GM12878 (cell line): ENCODE measurements at regions not wholly inside any gene's neighbourhood (a gene's known extent, or its start where the extent isn't known, plus 50 kb on each side); places are given as distances from the start of the nearest gene placed in this dataset.

Experiments
- LARP7 ChIP-seq: fragments of 450-650 bp; IDR thresholded peaks from 2 replicates; pipeline ENCODE4 v1.6.1; 2017; ENCODE audit warnings: mild to moderate bottlenecking
- MTA3 ChIP-seq: IDR thresholded peaks from 2 replicates; pipeline ENCODE4 v1.6.1; 2012; ENCODE audit warnings: low read length, inconsistent platforms, borderline replicate concordance
- PML ChIP-seq: IDR thresholded peaks from 2 replicates; pipeline ENCODE4 v1.6.1; 2012; ENCODE audit warnings: low read length, inconsistent platforms
- POLR2A ChIP-seq: IDR thresholded peaks from 2 replicates; pipeline ENCODE4 v1.6.1; 2011; ENCODE audit warnings: low read depth, mild to moderate bottlenecking, low read length
- TF ChIP-seq, protein P1 (sequence below): IDR thresholded peaks from 2 replicates; pipeline ENCODE4 v1.6.1; 2012; ENCODE audit warnings: low read depth, low read length, improper control_type of control experiment
- TF ChIP-seq, protein P2 (sequence below), 3 experiments: IDR thresholded peaks in 2 of 3; conservative IDR thresholded peaks in 1 of 3; 2 replicates each; pipeline ENCODE4 v1.5.1; 2011; ENCODE audit warnings: low read depth in 3 of 3, low read length in 3 of 3, mild to moderate bottlenecking in 3 of 3, control low read depth in 2 of 3, moderate library complexity in 2 of 3, inconsistent platforms in 1 of 3, mixed read lengths in 1 of 3; ENCODE audit not compliant: control insufficient read depth in 2 of 3, insufficient read depth in 1 of 3; ENCODE audit errors: extremely low read depth in 1 of 3

DNA sequence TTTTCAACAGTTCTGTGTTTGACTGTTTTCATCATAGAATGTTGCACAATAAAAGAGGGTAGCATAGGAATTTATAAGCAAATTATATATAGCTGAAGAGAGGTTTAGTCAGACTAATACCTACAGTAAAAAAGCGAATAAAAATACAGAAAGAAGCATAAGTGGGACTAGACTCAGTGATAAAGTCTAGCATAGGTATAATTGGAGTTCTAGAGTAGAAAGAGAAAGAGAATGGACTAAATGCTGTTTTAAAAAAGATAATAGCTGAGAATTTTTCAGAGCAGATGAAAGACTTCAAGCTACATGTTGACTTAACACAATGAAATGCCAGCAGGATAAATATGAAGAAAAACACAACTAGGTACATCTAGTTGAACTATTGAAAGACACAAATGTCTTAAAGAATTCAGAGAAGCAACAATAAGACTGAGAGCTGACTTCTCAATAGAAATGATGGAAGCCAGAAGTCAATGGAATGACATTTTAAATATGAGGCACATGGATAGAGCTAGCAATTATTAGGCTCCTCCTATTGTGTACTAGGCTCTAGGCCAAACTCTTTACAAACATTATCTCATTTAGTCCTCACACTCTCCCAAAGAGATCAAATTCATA lies 573.9 kb downstream of the ZNF608 start:
- TF ChIP-seq LARP7 (no peak), PML (no peak), POLR2A (no peak), MTA3 (no peak)
- TF ChIP-seq, protein P1, sequence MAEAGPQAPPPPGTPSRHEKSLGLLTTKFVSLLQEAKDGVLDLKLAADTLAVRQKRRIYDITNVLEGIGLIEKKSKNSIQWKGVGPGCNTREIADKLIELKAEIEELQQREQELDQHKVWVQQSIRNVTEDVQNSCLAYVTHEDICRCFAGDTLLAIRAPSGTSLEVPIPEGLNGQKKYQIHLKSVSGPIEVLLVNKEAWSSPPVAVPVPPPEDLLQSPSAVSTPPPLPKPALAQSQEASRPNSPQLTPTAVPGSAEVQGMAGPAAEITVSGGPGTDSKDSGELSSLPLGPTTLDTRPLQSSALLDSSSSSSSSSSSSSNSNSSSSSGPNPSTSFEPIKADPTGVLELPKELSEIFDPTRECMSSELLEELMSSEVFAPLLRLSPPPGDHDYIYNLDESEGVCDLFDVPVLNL, result no peak
- TF ChIP-seq, protein P2, sequence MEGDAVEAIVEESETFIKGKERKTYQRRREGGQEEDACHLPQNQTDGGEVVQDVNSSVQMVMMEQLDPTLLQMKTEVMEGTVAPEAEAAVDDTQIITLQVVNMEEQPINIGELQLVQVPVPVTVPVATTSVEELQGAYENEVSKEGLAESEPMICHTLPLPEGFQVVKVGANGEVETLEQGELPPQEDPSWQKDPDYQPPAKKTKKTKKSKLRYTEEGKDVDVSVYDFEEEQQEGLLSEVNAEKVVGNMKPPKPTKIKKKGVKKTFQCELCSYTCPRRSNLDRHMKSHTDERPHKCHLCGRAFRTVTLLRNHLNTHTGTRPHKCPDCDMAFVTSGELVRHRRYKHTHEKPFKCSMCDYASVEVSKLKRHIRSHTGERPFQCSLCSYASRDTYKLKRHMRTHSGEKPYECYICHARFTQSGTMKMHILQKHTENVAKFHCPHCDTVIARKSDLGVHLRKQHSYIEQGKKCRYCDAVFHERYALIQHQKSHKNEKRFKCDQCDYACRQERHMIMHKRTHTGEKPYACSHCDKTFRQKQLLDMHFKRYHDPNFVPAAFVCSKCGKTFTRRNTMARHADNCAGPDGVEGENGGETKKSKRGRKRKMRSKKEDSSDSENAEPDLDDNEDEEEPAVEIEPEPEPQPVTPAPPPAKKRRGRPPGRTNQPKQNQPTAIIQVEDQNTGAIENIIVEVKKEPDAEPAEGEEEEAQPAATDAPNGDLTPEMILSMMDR (IDR thresholded peaks at IDR 0.05 in 2 of 3, conservative IDR thresholded peaks at IDR 0.05 in 1 of 3; ENCODE audit: control insufficient read depth in 2 of 3, extremely low read depth in 1 of 3, insufficient read depth in 1 of 3, low read depth in 3 of 3, low read length in 3 of 3), result no peak
